ENCODE measurements at regions not wholly inside any gene's neighbourhood (a gene's known extent, or its start where the extent isn't known, plus 50 kb on each side); places are given as distances from the start of the nearest gene placed in this dataset.
A peak's percentile ranks its signal among the peaks of the same experiment; 100 is the strongest.

- Histone ChIP-seq H3K14ac (ENCODE audit: insufficient read depth, low read length) (no peak overlapping the region), H3K9me3 (ENCODE audit: control insufficient read depth, low read depth, low read length) (no peaks in the 10 kb centered on the region), H2BK12ac (ENCODE audit: insufficient read length, low read depth, low read length) (no peak overlapping the region), H3K4me2 (ENCODE audit: insufficient read depth, insufficient read length, low read length) (no peak overlapping the region), H2AFZ (ENCODE audit: low read length) (no peak overlapping the region), H2BK120ac (ENCODE audit: low read depth, low read length, poor library complexity, severe bottlenecking) (no peak overlapping the region), H4K8ac (replicated peaks; ENCODE audit: insufficient read length, low read depth, low read length) (no peak overlapping the region), H3K79me1 (ENCODE audit: insufficient read depth, low read depth, low read length, poor library complexity, severe bottlenecking) (no peaks in the 10 kb centered on the region), H3K27me3 (ENCODE audit: insufficient read depth, low read length) (peaks cover 32% of the 10 kb centered on the region), H2BK15ac (ENCODE audit: low read depth, low read length) (no peak overlapping the region), H4K5ac (ENCODE audit: insufficient read length, low read depth, low read length) (no peak overlapping the region), H3T11ph (ENCODE audit: low read length) (no peak overlapping the region), H2BK5ac (ENCODE audit: insufficient read length, low read length) (no peak overlapping the region), H3K27ac (ENCODE audit: insufficient read length, low read depth, low read length) (no peak overlapping the region), H4K91ac (ENCODE audit: insufficient read length, low read depth, low read length) (no peak overlapping the region), H3K4me1 (ENCODE audit: insufficient read depth, low read length) (no peaks in the 10 kb centered on the region), H3K56ac (ENCODE audit: insufficient read length, low read depth, low read length) (no peak overlapping the region), H3K4ac (ENCODE audit: low read depth, low read length) (no peak overlapping the region), H3K23ac (ENCODE audit: insufficient read length, low read depth, low read length) (no peak overlapping the region), H3K9ac (ENCODE audit: extremely low read depth, insufficient read length, low read length) (no peak overlapping the region), H2AK5ac (ENCODE audit: insufficient read length, low read length) (no peak overlapping the region), H4K20me1 (ENCODE audit: control insufficient read depth, insufficient read depth, insufficient read length) (no peaks in the 10 kb centered on the region), H3K18ac (ENCODE audit: insufficient read length, low read depth, low read length) (no peak overlapping the region), H3K23me2 (ENCODE audit: insufficient read length, low read depth, low read length, poor library complexity, severe bottlenecking) (peaks cover 17% of the 10 kb centered on the region), H3K79me2 (ENCODE audit: insufficient read depth, low read length) (no peaks in the 10 kb centered on the region), H2BK20ac (ENCODE audit: low read depth, low read length, poor library complexity, severe bottlenecking) (no peak overlapping the region)
- no peak overlapping the region for H3K4me3 Mint-ChIP-seq
- H3K27ac Mint-ChIP-seq: no peak overlapping the region
- TF ChIP-seq CTCF (conservative IDR thresholded peaks at IDR 0.05): peak; percentile 60
- peaks cover 19 to 20% of the 10 kb centered on the region in 2 experiments for H3K4me1 Mint-ChIP-seq
- no CpG with 5 or more reads among the region's 23 CpGs for WGBS (ENCODE audit: extremely low coverage, insufficient read length, low lambda C conversion rate)
- peaks cover 69% of the 10 kb centered on the region for H3K27me3 Mint-ChIP-seq (ENCODE audit: low read depth)
- H3K36me3 Mint-ChIP-seq (ENCODE audit: insufficient read depth in 1 of 3, low read depth in 3 of 3): no peaks in the 10 kb centered on the region; a peak in 2 of 7 replicates
- peaks cover 0 to 4% of the 10 kb centered on the region in 2 experiments; a peak in 2 of 5 replicates for H3K9me3 Mint-ChIP-seq
- peak; percentile 85 for DNase-seq
Measured at GRCh38 chr1:228650141-228650540, 85.1 kb upstream of the RHOU start.
